GM23338 (cell line): ENCODE measurements at regions not wholly inside any gene's neighbourhood (a gene's known extent, or its start where the extent isn't known, plus 50 kb on each side); places are given as distances from the start of the nearest gene placed in this dataset.

Experiments
- ATAC-seq: fragments of 200-7000 bp; cut with Tn5 transposase; 3 replicates; pipeline ENCODE4 v1.9.1; 2020
- DNase-seq: peaks from one replicate; pipeline ENCODE4 v3.0.0-alpha.2; 2015; ENCODE audit warnings: low spot score
- H2AFZ ChIP-seq: fragments of 200-600 bp; sonication (generic); 2 replicates; pipeline ENCODE4 v1.8.0; 2016; ENCODE audit warnings: antibody characterized with exemption, mild to moderate bottlenecking, moderate library complexity
- H3F3A ChIP-seq: fragments of 200-600 bp; sonication (generic); replicated peaks from 2 replicates; pipeline ENCODE4 v1.8.0; 2017; ENCODE audit warnings: antibody characterized with exemption, mixed run types, low read depth
- H3K27ac ChIP-seq: fragments of 200-600 bp; sonication (generic); 2 replicates; pipeline ENCODE4 v1.6.1; 2016; ENCODE audit warnings: low read depth
- H3K27me3 ChIP-seq: fragments of 200-600 bp; sonication (generic); 2 replicates; pipeline ENCODE4 v1.8.0; 2016; ENCODE audit warnings: mild to moderate bottlenecking, mixed run types, moderate library complexity; ENCODE audit not compliant: insufficient read depth
- H3K36me3 ChIP-seq: fragments of 200-600 bp; sonication (generic); 2 replicates; pipeline ENCODE4 v1.8.0; 2016; ENCODE audit warnings: mild to moderate bottlenecking; ENCODE audit not compliant: insufficient read depth
- H3K4me1 ChIP-seq: fragments of 200-600 bp; sonication (generic); 2 replicates; pipeline ENCODE4 v1.8.0; 2016; ENCODE audit warnings: mild to moderate bottlenecking, moderate library complexity; ENCODE audit not compliant: insufficient read depth
- H3K4me2 ChIP-seq: fragments of 200-600 bp; sonication (generic); 2 replicates; pipeline ENCODE4 v1.7.1; 2017; ENCODE audit warnings: mixed run types
- H3K4me3 ChIP-seq: fragments of 200-600 bp; sonication (generic); 2 replicates; pipeline ENCODE4 v1.6.1; 2016; ENCODE audit warnings: mixed run types
- H3K79me2 ChIP-seq: fragments of 200-600 bp; sonication (generic); replicated peaks from 2 replicates; pipeline ENCODE4 v1.8.0; 2017; ENCODE audit warnings: mild to moderate bottlenecking; ENCODE audit not compliant: insufficient read depth
- H3K9me2 ChIP-seq: fragments of 200-600 bp; sonication (generic); 2 replicates; pipeline ENCODE4 v1.8.0; 2017; ENCODE audit not compliant: insufficient read depth
- H4K20me1 ChIP-seq: fragments of 200-600 bp; sonication (generic); replicated peaks from 2 replicates; pipeline ENCODE4 v1.8.0; 2017; ENCODE audit warnings: mild to moderate bottlenecking; ENCODE audit not compliant: insufficient read depth
- H3K27ac Mint-ChIP-seq: 2 replicates; pipeline ENCODE4 v1.8.0; 2020; ENCODE audit warnings: inconsistent platforms, mild to moderate bottlenecking, moderate library complexity, mixed read lengths
- H3K27me3 Mint-ChIP-seq: 3 replicates; pipeline ENCODE4 v1.8.0; 2022; ENCODE audit warnings: low read depth, mild to moderate bottlenecking, moderate library complexity, mixed read lengths, inconsistent platforms; ENCODE audit not compliant: insufficient read depth, poor library complexity
- H3K36me3 Mint-ChIP-seq: 3 replicates; pipeline ENCODE4 v1.8.0; 2021; ENCODE audit warnings: low read depth, mild to moderate bottlenecking, inconsistent platforms, moderate library complexity, mixed read lengths
- H3K4me1 Mint-ChIP-seq: 3 replicates; pipeline ENCODE4 v1.8.0; 2020; ENCODE audit warnings: mild to moderate bottlenecking, inconsistent platforms, mixed read lengths
- H3K4me3 Mint-ChIP-seq: 3 replicates; pipeline ENCODE4 v1.8.0; 2021; ENCODE audit warnings: moderate library complexity, mild to moderate bottlenecking, inconsistent platforms, mixed read lengths
- H3K9me3 Mint-ChIP-seq: 3 replicates; pipeline ENCODE4 v1.8.0; 2020; ENCODE audit warnings: moderate library complexity, mild to moderate bottlenecking, inconsistent platforms, mixed read lengths
- CREB1 ChIP-seq: fragments of 250-450 bp; sonication (Bioruptor Pico); IDR thresholded peaks from 2 replicates; pipeline ENCODE4 v1.5.0; 2020; ENCODE audit warnings: low read depth, mild to moderate bottlenecking, moderate library complexity
- CTCF ChIP-seq, 2 experiments: fragments of 200-600 bp in 1 of 2; sonication (generic) in 1 of 2; conservative IDR thresholded peaks; 2 replicates each; pipeline versions ENCODE4 v1.5.1 to v1.6.1; 2016 to 2017; ENCODE audit warnings: antibody characterized with exemption in 2 of 2, low read depth in 2 of 2, mild to moderate bottlenecking in 2 of 2, moderate library complexity in 1 of 2
- EZH2 ChIP-seq: fragments of 200-600 bp; sonication (generic); IDR thresholded peaks from one replicate; pipeline ENCODE4 v1.8.0; 2017; ENCODE audit warnings: antibody characterized with exemption, mild to moderate bottlenecking, low read depth; ENCODE audit not compliant: unreplicated experiment
- EZH2phosphoT487 ChIP-seq: fragments of 200-600 bp; sonication (generic); IDR thresholded peaks from one replicate; pipeline ENCODE4 v1.8.1; 2018; ENCODE audit warnings: antibody characterized with exemption; ENCODE audit not compliant: unreplicated experiment
- JUNB ChIP-seq: IDR thresholded peaks from one replicate; pipeline ENCODE4 v1.6.1; 2016; ENCODE audit warnings: antibody characterized with exemption; ENCODE audit not compliant: unreplicated experiment
- NANOG ChIP-seq: IDR thresholded peaks from 2 replicates; pipeline ENCODE4 v1.6.1; 2016; ENCODE audit warnings: antibody characterized with exemption, borderline replicate concordance
- POLR2AphosphoS5 ChIP-seq: IDR thresholded peaks from 2 replicates; pipeline ENCODE4 v1.6.1; 2016; ENCODE audit warnings: antibody characterized with exemption, low read depth
- STAT1 ChIP-seq: IDR thresholded peaks from one replicate; pipeline ENCODE4 v1.6.1; 2016; ENCODE audit warnings: antibody characterized with exemption; ENCODE audit not compliant: unreplicated experiment
- ZNF114 ChIP-seq: fragments of 250-450 bp; sonication (Bioruptor Pico); IDR thresholded peaks from 2 replicates; pipeline ENCODE4 v1.5.0; 2020; ENCODE audit warnings: mild to moderate bottlenecking, moderate library complexity
- ZNF331 ChIP-seq: fragments of 250-450 bp; sonication (Bioruptor Pico); IDR thresholded peaks from 2 replicates; pipeline ENCODE4 v1.5.0; 2020; ENCODE audit warnings: low read depth, mild to moderate bottlenecking, moderate library complexity
- TF ChIP-seq, protein P1 (sequence below): IDR thresholded peaks from 2 replicates; pipeline ENCODE4 v1.6.1; 2016; ENCODE audit warnings: antibody characterized with exemption
- TF ChIP-seq, protein P2 (sequence below): IDR thresholded peaks from one replicate; pipeline ENCODE4 v1.6.1; 2018; ENCODE audit warnings: antibody characterized with exemption; ENCODE audit not compliant: unreplicated experiment
- TF ChIP-seq, protein P3 (sequence below): fragments of 250-450 bp; sonication (Bioruptor Pico); IDR thresholded peaks from 2 replicates; pipeline ENCODE4 v1.5.0; 2020; ENCODE audit warnings: mild to moderate bottlenecking, moderate library complexity

GRCh38 chr5:158322620-158323019 is 463.7 kb upstream of the CLINT1 start (continued):
- no peak for TF ChIP-seq EZH2phosphoT487

- no peaks in the 10 kb centered on the region for H4K20me1 ChIP-seq
- H3K4me1 Mint-ChIP-seq = peaks cover 22% of the 10 kb centered on the region
- no peaks in the 10 kb centered on the region for H3K79me2 ChIP-seq
- no peaks in the 10 kb centered on the region for H3K27me3 ChIP-seq
- H3K4me2 ChIP-seq = no peak overlapping the region
- no peak overlapping the region for H3K4me3 Mint-ChIP-seq
- H3K36me3 Mint-ChIP-seq = no peaks in the 10 kb centered on the region
- H3F3A ChIP-seq = 0 out of 2 replicates have a peak, but pooled peaks cover 4% of the 10 kb centered on the region
- no peaks in the 10 kb centered on the region for H3K9me2 ChIP-seq
- no peak for DNase-seq
- no peak overlapping the region for H3K27ac ChIP-seq
- H3K36me3 ChIP-seq = no peaks in the 10 kb centered on the region
- ATAC-seq = no peak
- no peak overlapping the region for H3K27ac Mint-ChIP-seq
- TF ChIP-seq POLR2AphosphoS5 = no peak
- TF ChIP-seq, protein P1, sequence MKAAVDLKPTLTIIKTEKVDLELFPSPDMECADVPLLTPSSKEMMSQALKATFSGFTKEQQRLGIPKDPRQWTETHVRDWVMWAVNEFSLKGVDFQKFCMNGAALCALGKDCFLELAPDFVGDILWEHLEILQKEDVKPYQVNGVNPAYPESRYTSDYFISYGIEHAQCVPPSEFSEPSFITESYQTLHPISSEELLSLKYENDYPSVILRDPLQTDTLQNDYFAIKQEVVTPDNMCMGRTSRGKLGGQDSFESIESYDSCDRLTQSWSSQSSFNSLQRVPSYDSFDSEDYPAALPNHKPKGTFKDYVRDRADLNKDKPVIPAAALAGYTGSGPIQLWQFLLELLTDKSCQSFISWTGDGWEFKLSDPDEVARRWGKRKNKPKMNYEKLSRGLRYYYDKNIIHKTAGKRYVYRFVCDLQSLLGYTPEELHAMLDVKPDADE = no peak
- TF ChIP-seq STAT1 = no peak
- no peak for TF ChIP-seq CREB1 (CRISPR knock-in tag)
- TF ChIP-seq EZH2phosphoT487 = no peak
- TF ChIP-seq ZNF114 (CRISPR knock-in tag) = no peak
- TF ChIP-seq EZH2 = no peak
- TF ChIP-seq CTCF (conservative IDR thresholded peaks at IDR 0.05; ENCODE audit: low read depth in 2 of 2) = no peak
- TF ChIP-seq JUNB = no peak
- TF ChIP-seq, protein P2, sequence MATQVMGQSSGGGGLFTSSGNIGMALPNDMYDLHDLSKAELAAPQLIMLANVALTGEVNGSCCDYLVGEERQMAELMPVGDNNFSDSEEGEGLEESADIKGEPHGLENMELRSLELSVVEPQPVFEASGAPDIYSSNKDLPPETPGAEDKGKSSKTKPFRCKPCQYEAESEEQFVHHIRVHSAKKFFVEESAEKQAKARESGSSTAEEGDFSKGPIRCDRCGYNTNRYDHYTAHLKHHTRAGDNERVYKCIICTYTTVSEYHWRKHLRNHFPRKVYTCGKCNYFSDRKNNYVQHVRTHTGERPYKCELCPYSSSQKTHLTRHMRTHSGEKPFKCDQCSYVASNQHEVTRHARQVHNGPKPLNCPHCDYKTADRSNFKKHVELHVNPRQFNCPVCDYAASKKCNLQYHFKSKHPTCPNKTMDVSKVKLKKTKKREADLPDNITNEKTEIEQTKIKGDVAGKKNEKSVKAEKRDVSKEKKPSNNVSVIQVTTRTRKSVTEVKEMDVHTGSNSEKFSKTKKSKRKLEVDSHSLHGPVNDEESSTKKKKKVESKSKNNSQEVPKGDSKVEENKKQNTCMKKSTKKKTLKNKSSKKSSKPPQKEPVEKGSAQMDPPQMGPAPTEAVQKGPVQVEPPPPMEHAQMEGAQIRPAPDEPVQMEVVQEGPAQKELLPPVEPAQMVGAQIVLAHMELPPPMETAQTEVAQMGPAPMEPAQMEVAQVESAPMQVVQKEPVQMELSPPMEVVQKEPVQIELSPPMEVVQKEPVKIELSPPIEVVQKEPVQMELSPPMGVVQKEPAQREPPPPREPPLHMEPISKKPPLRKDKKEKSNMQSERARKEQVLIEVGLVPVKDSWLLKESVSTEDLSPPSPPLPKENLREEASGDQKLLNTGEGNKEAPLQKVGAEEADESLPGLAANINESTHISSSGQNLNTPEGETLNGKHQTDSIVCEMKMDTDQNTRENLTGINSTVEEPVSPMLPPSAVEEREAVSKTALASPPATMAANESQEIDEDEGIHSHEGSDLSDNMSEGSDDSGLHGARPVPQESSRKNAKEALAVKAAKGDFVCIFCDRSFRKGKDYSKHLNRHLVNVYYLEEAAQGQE = no peak
- no peak for TF ChIP-seq NANOG
- TF ChIP-seq, protein P3, sequence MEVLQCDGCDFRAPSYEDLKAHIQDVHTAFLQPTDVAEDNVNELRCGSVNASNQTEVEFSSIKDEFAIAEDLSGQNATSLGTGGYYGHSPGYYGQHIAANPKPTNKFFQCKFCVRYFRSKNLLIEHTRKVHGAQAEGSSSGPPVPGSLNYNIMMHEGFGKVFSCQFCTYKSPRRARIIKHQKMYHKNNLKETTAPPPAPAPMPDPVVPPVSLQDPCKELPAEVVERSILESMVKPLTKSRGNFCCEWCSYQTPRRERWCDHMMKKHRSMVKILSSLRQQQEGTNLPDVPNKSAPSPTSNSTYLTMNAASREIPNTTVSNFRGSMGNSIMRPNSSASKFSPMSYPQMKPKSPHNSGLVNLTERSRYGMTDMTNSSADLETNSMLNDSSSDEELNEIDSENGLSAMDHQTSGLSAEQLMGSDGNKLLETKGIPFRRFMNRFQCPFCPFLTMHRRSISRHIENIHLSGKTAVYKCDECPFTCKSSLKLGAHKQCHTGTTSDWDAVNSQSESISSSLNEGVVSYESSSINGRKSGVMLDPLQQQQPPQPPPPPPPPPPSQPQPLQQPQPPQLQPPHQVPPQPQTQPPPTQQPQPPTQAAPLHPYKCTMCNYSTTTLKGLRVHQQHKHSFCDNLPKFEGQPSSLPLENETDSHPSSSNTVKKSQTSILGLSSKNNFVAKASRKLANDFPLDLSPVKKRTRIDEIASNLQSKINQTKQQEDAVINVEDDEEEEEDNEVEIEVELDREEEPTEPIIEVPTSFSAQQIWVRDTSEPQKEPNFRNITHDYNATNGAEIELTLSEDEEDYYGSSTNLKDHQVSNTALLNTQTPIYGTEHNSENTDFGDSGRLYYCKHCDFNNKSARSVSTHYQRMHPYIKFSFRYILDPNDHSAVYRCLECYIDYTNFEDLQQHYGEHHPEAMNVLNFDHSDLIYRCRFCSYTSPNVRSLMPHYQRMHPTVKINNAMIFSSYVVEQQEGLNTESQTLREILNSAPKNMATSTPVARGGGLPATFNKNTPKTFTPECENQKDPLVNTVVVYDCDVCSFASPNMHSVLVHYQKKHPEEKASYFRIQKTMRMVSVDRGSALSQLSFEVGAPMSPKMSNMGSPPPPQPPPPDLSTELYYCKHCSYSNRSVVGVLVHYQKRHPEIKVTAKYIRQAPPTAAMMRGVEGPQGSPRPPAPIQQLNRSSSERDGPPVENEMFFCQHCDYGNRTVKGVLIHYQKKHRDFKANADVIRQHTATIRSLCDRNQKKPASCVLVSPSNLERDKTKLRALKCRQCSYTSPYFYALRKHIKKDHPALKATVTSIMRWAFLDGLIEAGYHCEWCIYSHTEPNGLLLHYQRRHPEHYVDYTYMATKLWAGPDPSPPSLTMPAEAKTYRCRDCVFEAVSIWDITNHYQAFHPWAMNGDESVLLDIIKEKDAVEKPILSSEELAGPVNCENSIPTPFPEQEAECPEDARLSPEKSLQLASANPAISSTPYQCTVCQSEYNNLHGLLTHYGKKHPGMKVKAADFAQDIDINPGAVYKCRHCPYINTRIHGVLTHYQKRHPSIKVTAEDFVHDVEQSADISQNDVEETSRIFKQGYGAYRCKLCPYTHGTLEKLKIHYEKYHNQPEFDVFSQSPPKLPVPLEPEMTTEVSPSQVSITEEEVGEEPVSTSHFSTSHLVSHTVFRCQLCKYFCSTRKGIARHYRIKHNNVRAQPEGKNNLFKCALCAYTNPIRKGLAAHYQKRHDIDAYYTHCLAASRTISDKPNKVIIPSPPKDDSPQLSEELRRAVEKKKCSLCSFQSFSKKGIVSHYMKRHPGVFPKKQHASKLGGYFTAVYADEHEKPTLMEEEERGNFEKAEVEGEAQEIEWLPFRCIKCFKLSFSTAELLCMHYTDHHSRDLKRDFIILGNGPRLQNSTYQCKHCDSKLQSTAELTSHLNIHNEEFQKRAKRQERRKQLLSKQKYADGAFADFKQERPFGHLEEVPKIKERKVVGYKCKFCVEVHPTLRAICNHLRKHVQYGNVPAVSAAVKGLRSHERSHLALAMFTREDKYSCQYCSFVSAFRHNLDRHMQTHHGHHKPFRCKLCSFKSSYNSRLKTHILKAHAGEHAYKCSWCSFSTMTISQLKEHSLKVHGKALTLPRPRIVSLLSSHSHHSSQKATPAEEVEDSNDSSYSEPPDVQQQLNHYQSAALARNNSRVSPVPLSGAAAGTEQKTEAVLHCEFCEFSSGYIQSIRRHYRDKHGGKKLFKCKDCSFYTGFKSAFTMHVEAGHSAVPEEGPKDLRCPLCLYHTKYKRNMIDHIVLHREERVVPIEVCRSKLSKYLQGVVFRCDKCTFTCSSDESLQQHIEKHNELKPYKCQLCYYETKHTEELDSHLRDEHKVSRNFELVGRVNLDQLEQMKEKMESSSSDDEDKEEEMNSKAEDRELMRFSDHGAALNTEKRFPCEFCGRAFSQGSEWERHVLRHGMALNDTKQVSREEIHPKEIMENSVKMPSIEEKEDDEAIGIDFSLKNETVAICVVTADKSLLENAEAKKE = no peak
- no peak for TF ChIP-seq ZNF331 (CRISPR knock-in tag)
- no peak overlapping the region for H3K4me3 ChIP-seq
- H3K27me3 Mint-ChIP-seq = peaks cover 4% of the 10 kb centered on the region
- H2AFZ ChIP-seq = no peak overlapping the region
- no peaks in the 10 kb centered on the region for H3K9me3 Mint-ChIP-seq
- H3K4me1 ChIP-seq = peaks cover 11% of the 10 kb centered on the region
Observed at GRCh38 chr5:158320934-158321333, 462.0 kb upstream of the CLINT1 start.
